ENCODE measurements at regions not wholly inside any gene's neighbourhood (a gene's known extent, or its start where the extent isn't known, plus 50 kb on each side); places are given as distances from the start of the nearest gene placed in this dataset.

- no peak for TF ChIP-seq CTCF (IDR thresholded peaks at IDR 0.05)
- no peaks in the 10 kb centered on the region for H3K36me3 ChIP-seq
- H3K27me3 ChIP-seq (ENCODE audit: low read depth) = no peaks in the 10 kb centered on the region
- H3K27ac ChIP-seq = no peak overlapping the region
- ATAC-seq (no peak), DNase-seq (no peak)
- H3K9me3 ChIP-seq = no peaks in the 10 kb centered on the region
- H3K4me3 ChIP-seq = no peak overlapping the region
- intact Hi-C loops (cut with DNase I) = no loop called here
- H3K4me1 ChIP-seq = no peaks in the 10 kb centered on the region
Observed at GRCh38 chr3:102269406-102269805, 165.4 kb upstream of the ZPLD1 start.

- no peak for ATAC-seq
Observed at GRCh38 chr3:102290241-102290640, 144.6 kb upstream of the ZPLD1 start.

GRCh38 chr3:102295756-102296155 lies 139.1 kb upstream of the ZPLD1 start:
- intact Hi-C loops (cut with DNase I) = no loop called here
- Histone ChIP-seq H3K4me1 (no peaks in the 10 kb centered on the region), H3K27me3 (ENCODE audit: low read depth) (no peaks in the 10 kb centered on the region), H3K36me3 (no peaks in the 10 kb centered on the region), H3K4me3 (no peak overlapping the region), H3K9me3 (no peaks in the 10 kb centered on the region), H3K27ac (no peak overlapping the region)
- TF ChIP-seq CTCF (IDR thresholded peaks at IDR 0.05) = no peak
- DNase-seq = no peak
- ATAC-seq = no peak

More at GRCh38 chr3:102290241-102290640, 144.6 kb upstream of the ZPLD1 start:
- Histone ChIP-seq H3K4me1 (no peaks in the 10 kb centered on the region), H3K9me3 (no peaks in the 10 kb centered on the region), H3K27ac (no peak overlapping the region), H3K4me3 (no peak overlapping the region), H3K27me3 (ENCODE audit: low read depth) (no peaks in the 10 kb centered on the region), H3K36me3 (no peaks in the 10 kb centered on the region)
- TF ChIP-seq CTCF (IDR thresholded peaks at IDR 0.05) = no peak
- DNase-seq = no peak
- intact Hi-C loops (cut with DNase I) = no loop called here

- Histone ChIP-seq H3K4me1 (no peaks in the 10 kb centered on the region), H3K36me3 (no peaks in the 10 kb centered on the region), H3K27ac (no peak overlapping the region), H3K27me3 (ENCODE audit: low read depth) (no peaks in the 10 kb centered on the region), H3K9me3 (no peaks in the 10 kb centered on the region), H3K4me3 (no peak overlapping the region)
- TF ChIP-seq CTCF (IDR thresholded peaks at IDR 0.05) = no peak
- DNase-seq (no peak), ATAC-seq (no peak)
- intact Hi-C loops (cut with DNase I) = no loop called here
Observed at GRCh38 chr3:102297072-102297658, 137.7 kb upstream of the ZPLD1 start.

- Histone ChIP-seq H3K4me3 (no peak overlapping the region), H3K36me3 (no peaks in the 10 kb centered on the region), H3K9me3 (no peaks in the 10 kb centered on the region), H3K27ac (no peak overlapping the region), H3K4me1 (no peaks in the 10 kb centered on the region), H3K27me3 (ENCODE audit: low read depth) (no peaks in the 10 kb centered on the region)
- ATAC-seq = no peak
- no peak for DNase-seq
- no peak for TF ChIP-seq CTCF (IDR thresholded peaks at IDR 0.05)
- intact Hi-C loops (cut with DNase I) = no loop called here
Observed at GRCh38 chr3:102299125-102299877, 135.5 kb upstream of the ZPLD1 start.
